ENCODE measurements at regions not wholly inside any gene's neighbourhood (a gene's known extent, or its start where the extent isn't known, plus 50 kb on each side); places are given as distances from the start of the nearest gene placed in this dataset.

- DNase-seq, result no peak
These were observed 246.5 kb upstream of the C1orf174 start for GRCh38 chr1:4146614-4147013.

GRCh38 chr1:4147509-4147908, 247.4 kb upstream of the C1orf174 start:
- no peak for DNase-seq

GRCh38 chr1:4149281-4149680, 249.2 kb upstream of the C1orf174 start:
- no peak for DNase-seq

GRCh38 chr1:4149831-4150230, 249.8 kb upstream of the C1orf174 start:
- DNase-seq, result no peak

- DNase-seq, result no peak
These were observed 250.2 kb upstream of the C1orf174 start for GRCh38 chr1:4150262-4150661.

GRCh38 chr1:4152266-4152665, 252.2 kb upstream of the C1orf174 start:
- DNase-seq, result no peak

- DNase-seq, result no peak
These were observed 253.5 kb upstream of the C1orf174 start for GRCh38 chr1:4153571-4153970.

- DNase-seq, result no peak
These were observed 256.3 kb upstream of the C1orf174 start for GRCh38 chr1:4156241-4156973.

GRCh38 chr1:4160181-4160580, 260.1 kb upstream of the C1orf174 start:
- no peak for DNase-seq

GRCh38 chr1:4161366-4162006, 261.4 kb upstream of the C1orf174 start:
- DNase-seq, result no peak

- no peak for DNase-seq
These were observed 264.9 kb upstream of the C1orf174 start for GRCh38 chr1:4164965-4165364.

GRCh38 chr1:4165686-4166300, 265.7 kb upstream of the C1orf174 start:
- DNase-seq, result no peak

GRCh38 chr1:4166713-4167112, 266.6 kb upstream of the C1orf174 start:
- DNase-seq, result no peak

- DNase-seq, result no peak
These were observed 269.9 kb upstream of the C1orf174 start for GRCh38 chr1:4169991-4170390.

- DNase-seq, result no peak
These were observed 270.7 kb upstream of the C1orf174 start for GRCh38 chr1:4170548-4171340.

GRCh38 chr1:4171480-4172450, 271.7 kb upstream of the C1orf174 start:
- DNase-seq, result no peak

GRCh38 chr1:4172644-4173599, 272.9 kb upstream of the C1orf174 start:
- DNase-seq, result no peak

- no peak for DNase-seq
These were observed 273.7 kb upstream of the C1orf174 start for GRCh38 chr1:4173731-4174130.

GRCh38 chr1:4174291-4175200, 274.5 kb upstream of the C1orf174 start:
- no peak for DNase-seq
